ENCODE measurements at regions not wholly inside any gene's neighbourhood (a gene's known extent, or its start where the extent isn't known, plus 50 kb on each side); places are given as distances from the start of the nearest gene placed in this dataset.
A peak's percentile ranks its signal among the peaks of the same experiment; 100 is the strongest.

DNA sequence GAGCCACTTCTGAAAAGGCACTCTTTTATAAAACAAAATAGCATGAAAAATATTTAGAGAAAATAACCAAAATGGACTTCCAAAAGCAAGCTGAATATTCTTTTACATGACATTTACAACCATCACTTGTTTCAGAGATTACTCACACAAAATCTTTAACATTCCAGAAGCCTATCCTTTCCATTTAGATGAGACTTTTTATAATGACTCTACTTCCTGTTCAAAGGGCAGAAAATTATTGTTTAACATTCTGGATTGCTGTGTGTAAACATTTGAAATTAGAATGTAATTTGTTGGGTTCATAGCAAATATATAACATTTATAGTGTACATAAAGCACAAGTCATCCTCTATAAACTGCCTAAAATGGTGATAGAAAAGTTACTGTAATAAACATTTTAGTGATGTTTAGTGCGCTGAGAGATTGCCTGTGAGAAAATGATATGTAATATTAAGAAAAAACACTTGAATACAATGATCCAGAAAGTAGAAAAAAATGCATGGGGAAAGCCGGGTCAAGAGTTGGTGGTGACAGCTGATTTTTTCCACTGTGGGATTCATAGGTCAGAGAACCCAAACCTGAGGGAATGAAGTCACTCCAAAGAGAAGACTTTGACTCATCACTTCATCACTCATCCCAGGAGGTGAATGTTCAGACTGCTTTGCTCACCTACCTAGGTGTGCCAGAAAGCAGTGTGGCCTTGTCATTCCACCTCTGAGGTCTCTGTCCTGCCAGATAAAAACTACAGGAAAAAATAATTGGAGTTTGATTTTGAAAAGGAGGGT is 305.8 kb downstream of the ARPP21 start:
- TF ChIP-seq, protein P1, sequence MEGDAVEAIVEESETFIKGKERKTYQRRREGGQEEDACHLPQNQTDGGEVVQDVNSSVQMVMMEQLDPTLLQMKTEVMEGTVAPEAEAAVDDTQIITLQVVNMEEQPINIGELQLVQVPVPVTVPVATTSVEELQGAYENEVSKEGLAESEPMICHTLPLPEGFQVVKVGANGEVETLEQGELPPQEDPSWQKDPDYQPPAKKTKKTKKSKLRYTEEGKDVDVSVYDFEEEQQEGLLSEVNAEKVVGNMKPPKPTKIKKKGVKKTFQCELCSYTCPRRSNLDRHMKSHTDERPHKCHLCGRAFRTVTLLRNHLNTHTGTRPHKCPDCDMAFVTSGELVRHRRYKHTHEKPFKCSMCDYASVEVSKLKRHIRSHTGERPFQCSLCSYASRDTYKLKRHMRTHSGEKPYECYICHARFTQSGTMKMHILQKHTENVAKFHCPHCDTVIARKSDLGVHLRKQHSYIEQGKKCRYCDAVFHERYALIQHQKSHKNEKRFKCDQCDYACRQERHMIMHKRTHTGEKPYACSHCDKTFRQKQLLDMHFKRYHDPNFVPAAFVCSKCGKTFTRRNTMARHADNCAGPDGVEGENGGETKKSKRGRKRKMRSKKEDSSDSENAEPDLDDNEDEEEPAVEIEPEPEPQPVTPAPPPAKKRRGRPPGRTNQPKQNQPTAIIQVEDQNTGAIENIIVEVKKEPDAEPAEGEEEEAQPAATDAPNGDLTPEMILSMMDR (IDR thresholded peaks at IDR 0.05; ENCODE audit: borderline replicate concordance, control extremely low read depth, extremely low read depth, insufficient read depth, missing control alignments): no peak
- no peak for DNase-seq (ENCODE audit: low spot score)
- in situ Hi-C loops (cut with MboI; ENCODE audit: low sequenced_read_pairs, unreplicated experiment): no loop called here

DNA sequence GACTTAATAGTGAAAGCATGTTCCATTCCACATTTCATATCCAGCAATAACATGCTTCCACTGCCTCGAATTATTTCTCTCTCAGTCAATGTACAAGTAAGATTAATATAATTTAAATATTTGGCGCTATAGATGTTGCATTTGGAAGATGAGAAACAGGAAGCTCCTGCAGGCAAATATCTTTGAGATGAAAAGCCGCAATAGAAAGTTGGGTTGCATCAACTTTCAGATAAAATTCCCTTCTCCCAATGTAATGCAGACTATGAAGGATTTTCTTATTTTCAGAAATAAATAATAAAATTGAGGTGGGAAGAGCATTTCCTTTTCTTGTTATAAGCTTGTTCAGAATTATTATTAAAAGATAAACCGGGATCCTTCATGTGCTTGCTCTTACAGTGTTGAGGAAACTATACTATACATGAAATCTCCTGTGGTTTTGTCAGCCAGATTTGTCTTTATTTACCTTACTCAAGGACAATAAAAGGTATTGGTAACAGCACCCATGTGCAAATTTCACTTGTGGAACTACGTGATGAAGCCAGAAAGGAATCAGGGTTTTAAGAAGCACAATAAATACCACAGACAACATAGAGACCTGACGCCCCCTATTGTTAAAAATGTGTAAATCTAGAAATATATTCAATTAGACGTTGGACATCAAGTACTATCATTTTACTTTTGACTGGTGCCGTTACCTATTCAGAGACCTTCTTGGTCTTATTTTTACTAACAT is 307.0 kb downstream of the ARPP21 start:
- TF ChIP-seq, protein P1 (IDR thresholded peaks at IDR 0.05; ENCODE audit: borderline replicate concordance, control extremely low read depth, extremely low read depth, insufficient read depth, missing control alignments): no peak
- DNase-seq (ENCODE audit: low spot score): peak; percentile 10
- in situ Hi-C loops (cut with MboI; ENCODE audit: low sequenced_read_pairs, unreplicated experiment): no loop called here

DNA sequence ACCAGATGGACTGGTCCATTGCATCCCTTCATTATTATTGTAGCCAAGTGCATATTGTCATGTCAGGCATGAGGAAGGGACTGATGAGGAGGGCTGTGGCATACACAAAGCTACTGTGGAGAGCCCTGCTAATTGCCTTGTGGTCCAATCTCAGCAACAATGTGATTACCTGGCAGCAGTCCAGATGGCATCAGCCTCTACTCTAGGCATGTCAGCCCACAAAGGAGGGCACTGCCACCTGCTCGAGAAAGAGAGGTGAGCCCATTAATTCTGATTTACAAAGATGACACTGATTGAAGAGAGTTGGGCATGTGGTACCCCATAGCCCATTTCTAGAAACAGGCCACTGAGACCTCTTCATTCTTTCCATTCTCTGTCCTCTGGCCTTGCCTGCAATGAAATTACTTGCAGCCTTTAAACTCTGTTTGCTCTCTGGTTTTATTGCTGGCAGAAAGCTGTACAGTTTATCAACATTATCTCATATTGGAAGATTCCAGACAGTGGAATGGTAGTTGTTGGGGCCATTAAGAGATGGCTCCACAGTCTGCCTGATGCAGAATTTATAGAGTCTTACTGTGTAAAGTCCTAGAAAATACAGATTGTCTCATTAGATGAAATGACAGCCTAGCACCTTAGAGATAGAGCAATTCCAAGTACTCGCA is 307.7 kb downstream of the ARPP21 start:
- in situ Hi-C loops (cut with MboI; ENCODE audit: low sequenced_read_pairs, unreplicated experiment): no loop called here
- TF ChIP-seq, protein P1 (IDR thresholded peaks at IDR 0.05; ENCODE audit: borderline replicate concordance, control extremely low read depth, extremely low read depth, insufficient read depth, missing control alignments): no peak
- no peak for DNase-seq (ENCODE audit: low spot score)

DNA sequence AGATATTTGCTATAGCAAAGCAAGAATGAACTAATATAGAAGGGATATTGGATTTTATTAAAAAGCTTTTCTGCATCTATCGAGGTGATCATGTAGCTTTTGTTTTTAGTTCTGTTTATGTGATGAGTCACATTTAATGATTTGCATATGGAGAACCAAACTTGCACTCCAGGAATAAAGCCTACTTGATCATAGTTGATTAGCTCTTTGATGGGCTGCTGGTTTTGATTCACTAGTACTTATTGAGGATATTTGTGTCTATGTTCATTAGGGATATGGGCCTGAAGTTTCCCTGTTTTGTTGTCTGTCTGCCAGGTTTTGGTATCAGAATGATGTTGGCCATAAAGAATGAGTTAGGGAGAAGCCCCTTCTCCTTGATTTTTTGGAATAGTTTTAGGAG is 310.7 kb downstream of the ARPP21 start:
- no peak for DNase-seq (ENCODE audit: low spot score)
- in situ Hi-C loops (cut with MboI; ENCODE audit: low sequenced_read_pairs, unreplicated experiment): loop anchor here (25.0 kb wide), 1 partner anchor 762 kb away; no protein-coding TSS in a partner anchor
- TF ChIP-seq, protein P1 (IDR thresholded peaks at IDR 0.05; ENCODE audit: borderline replicate concordance, control extremely low read depth, extremely low read depth, insufficient read depth, missing control alignments): no peak

DNA sequence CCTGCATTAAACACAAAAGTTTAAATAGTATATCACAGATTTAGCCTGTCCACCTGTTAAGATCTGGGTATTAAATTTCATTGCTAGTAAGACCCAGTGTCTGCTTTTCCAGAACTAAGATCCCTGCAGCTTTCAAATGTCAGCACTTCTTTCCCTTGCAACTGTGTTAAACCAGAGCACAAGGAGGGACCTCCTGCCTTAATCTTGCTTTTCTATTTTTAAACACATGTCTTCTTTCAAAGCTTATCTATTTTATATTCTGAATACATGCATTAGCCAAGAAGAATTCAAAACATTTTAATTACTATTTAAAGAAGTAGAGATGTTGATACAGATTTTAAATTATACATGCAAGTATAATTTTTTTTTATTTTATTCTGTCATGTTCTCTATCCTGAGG is 315.1 kb downstream of the ARPP21 start:
- DNase-seq (ENCODE audit: low spot score): no peak
- TF ChIP-seq, protein P1 (IDR thresholded peaks at IDR 0.05; ENCODE audit: borderline replicate concordance, control extremely low read depth, extremely low read depth, insufficient read depth, missing control alignments): no peak
- in situ Hi-C loops (cut with MboI; ENCODE audit: low sequenced_read_pairs, unreplicated experiment): loop anchor here (25.0 kb wide), 1 partner anchor 758 kb away; no protein-coding TSS in a partner anchor

DNA sequence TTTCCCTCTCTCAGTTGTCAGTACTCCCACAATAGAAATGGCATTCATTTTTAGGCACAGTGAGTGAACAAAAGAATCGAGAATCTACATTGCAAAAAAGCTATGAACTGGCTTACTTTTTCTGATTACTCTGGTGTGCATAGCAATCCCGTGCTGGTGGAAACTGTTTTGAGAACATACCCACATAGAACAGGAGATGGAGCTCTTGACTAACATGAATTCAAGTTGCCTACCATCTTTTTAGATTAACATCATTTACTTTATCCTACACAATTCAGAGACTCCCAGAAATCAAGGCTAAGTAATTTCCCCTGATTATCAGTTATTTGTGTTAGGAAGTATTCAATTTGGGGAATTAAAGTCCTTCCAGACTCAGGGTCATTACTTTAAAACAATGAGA is 326.6 kb downstream of the ARPP21 start:
- no peak for DNase-seq (ENCODE audit: low spot score)
- in situ Hi-C loops (cut with MboI; ENCODE audit: low sequenced_read_pairs, unreplicated experiment): loop anchor here (25.0 kb wide), 1 partner anchor 746 kb away; no protein-coding TSS in a partner anchor
- TF ChIP-seq, protein P1 (IDR thresholded peaks at IDR 0.05; ENCODE audit: borderline replicate concordance, control extremely low read depth, extremely low read depth, insufficient read depth, missing control alignments): peak; percentile 13
